HL-60/S4 treated with phorbol 12-myristate 13-acetate at 8.2 ng/mL for 4 days and 3 days (cell line): ENCODE measurements at regions not wholly inside any gene's neighbourhood (a gene's known extent, or its start where the extent isn't known, plus 50 kb on each side); places are given as distances from the start of the nearest gene placed in this dataset.

Source experiments
- in situ Hi-C: fragments of 300-500 bp; cut with MboI; formaldehyde crosslinking; loops from 2 replicates; pipeline ENCODE4 v1.15.0; 2022; ENCODE audit warnings: low sequenced_read_pairs

GRCh38 chr6:1096967-1097765 lies 214.7 kb upstream of the FOXQ1 start:
- in situ Hi-C loops, result no loop called here

GRCh38 chr6:1094306-1094705 lies 217.6 kb upstream of the FOXQ1 start:
- in situ Hi-C loops, result no loop called here

GRCh38 chr6:1091900-1092299 lies 220.0 kb upstream of the FOXQ1 start:
- in situ Hi-C loops, result no loop called here

DNA sequence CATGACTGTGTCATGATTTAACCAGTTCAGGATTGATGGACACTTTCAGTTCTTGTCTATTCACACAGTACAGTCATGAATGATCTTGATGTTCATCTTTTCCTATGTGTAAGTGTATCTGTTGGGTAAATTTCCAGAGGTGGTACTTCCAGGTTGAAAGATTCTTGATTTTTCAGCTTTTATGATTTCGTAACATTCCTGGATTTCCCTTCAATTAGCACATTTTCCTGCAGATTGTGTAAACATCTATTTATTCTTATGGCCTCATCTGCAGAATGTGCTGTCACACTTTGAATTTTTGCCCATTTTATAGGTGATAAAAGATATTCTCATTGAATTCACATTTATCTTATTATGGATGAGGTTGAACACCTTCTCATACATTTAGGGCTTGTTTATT lies 222.0 kb upstream of the FOXQ1 start:
- in situ Hi-C loops, result no loop called here

DNA sequence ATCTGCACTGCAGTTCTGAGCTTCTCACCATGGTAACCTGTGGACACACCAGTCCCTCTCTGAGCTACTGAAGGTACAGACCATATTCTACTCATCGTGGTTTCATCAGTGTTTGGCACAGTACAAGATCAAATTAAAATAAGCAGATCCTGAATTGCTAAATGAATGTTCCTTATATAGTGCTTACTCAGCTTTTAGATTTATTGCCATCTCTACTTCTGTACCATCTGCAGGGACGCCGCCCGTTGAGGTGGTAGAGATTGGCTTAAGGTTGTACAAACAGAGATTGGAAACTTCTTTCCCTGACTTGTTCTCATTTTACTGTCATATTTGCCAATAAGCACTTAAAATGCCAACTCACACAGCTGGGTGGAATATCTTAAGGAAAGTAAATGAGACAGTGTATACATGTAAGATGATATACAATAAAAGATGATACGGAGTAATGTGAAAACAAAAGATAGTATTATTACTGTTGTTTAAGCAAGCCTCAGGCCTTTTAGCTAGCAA lies 223.4 kb upstream of the FOXQ1 start:
- in situ Hi-C loops, result no loop called here

DNA sequence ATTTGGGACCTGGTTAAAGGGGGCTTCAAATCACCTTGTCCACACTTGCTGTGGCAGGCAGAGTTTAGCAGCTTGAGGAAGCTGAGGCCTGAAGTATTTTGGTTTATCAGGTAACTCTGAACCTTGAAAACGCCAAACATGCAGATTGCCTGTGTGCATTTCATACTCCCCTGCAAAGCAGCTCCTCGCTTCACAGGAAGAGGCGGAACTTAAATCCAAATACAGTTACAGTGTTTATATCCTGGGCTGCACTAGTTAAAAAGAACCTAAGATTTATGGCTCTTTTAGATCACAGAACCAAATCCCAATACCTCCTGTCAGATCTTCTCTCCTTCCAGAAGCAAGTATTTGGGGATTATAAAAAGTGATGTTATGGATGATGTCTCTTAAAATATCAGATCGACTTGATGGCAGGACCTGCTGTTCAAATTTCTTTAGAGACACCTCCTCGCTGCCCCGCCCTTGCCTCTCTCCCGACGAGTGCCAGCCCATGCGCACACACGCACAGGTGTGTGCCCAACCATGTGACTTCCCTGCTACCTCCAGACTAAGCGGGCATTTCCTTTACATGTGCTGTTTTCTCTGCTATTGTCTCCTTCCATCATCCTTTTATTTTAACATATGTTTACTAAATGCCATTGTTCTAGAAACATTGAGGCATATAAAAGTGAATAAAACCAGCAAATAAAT lies 224.6 kb upstream of the FOXQ1 start:
- in situ Hi-C loops, result no loop called here

- in situ Hi-C loops, result no loop called here
These were observed 225.3 kb upstream of the FOXQ1 start for GRCh38 chr6:1086446-1087153.

DNA sequence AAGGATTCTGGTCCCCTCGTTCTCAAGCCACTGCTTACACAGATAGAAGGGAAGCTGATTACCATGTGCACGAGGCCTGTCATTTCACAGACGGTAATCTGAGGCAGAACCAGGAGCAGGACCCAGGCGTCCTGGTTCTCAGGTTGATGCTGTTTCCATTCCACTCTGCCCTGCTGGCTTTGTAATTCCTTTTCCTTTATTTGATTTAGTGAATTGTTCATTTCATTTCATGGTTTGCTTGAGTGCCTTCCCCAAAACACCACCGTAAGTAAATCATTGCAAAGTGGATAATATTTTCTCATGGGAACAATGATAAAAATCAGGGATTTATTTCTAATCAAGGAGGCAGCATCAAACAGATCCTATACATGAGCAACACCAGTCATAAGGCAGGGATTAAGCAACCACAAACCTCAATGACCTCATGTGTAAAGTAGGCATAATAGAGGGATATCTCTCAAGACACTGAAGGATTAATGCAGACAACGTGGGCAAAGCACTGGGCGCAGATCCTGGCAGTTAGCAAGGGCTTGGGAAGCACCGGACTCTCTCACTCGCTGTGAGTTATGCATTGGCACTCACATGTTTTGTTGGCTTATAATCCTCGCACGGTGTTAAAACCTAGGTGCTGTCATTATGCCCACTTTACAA lies 229.5 kb upstream of the FOXQ1 start:
- in situ Hi-C loops, result no loop called here

DNA sequence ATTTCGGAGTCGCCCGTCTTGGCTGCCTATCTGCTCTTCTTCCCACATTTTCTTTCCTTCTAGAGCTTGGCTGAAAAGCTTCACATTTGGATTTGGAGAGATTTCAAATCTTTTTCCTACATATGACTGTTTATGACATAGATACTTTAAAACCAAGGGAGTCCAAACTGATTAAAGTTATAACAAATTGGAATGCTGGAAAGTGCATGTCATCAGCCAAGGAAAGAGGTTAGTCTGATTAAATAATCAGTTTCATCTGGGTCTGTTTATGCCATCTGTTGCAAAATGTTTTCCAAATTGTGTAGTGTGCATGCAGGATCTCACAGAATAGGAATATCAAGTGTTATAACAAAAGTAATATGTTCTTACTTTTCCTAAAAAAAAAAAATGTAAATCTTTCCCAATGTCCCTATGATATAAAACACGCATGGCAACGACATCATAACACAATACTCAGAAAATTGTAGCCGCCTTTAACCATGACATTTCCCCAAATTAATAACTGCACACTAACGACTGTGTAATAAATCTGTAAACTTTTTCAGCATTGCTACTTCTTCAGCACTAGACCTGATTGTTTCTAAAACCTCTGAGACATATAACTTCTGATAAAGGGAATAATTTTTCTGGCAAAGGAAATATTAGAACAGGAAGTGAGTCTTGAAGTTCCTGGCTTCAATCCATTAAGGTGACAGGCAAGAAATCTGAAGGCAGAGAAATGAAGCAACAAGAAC lies 230.2 kb upstream of the FOXQ1 start:
- in situ Hi-C loops, result no loop called here

DNA sequence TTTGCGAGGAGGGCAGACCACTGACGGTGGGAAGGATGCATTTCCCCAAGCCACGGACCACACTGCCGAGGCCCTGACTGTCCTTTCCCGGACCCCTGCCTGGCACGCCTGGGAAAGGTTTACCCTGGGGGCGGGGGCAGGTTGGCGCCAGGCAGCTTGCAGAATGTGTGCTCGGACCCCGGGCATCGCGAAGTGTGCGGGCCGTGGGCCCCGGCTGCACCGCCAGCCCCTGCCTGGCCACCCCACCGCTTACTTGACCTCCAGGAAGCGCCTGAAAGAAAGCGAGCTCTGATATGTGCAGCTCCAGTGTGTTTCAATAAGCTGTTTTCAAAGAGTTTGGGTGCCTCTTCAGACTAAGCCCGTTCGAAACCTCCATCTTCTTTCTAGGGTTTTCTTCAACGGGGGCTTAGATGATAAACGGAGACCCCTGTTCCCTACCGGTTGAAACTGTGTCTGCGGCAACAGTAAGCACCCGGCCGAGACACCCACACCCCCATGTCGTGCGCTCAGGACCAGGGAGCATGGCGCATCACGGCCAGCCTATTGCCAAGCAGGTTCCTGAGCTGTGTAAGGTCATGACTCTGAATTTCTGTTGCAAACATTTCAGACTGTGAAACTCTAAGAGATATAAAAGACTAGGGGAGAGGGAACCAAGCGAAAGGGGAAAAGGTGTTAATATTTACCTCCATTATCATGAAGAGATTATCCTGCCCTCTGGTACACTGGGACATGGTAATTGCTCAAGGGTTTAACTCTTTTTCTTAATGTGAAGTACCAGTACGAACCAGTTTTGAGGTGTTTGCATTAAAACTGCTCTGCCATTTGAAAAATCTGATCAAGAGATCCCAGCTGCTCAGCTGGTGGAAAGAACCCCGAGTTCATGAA lies 231.2 kb upstream of the FOXQ1 start:
- in situ Hi-C loops, result no loop called here

- in situ Hi-C loops, result no loop called here
These were observed 232.4 kb upstream of the FOXQ1 start for GRCh38 chr6:1079525-1079924.

- in situ Hi-C loops, result no loop called here
These were observed 234.2 kb upstream of the FOXQ1 start for GRCh38 chr6:1077478-1078416.

- in situ Hi-C loops, result no loop called here
These were observed 235.1 kb upstream of the FOXQ1 start for GRCh38 chr6:1076531-1077459.

DNA sequence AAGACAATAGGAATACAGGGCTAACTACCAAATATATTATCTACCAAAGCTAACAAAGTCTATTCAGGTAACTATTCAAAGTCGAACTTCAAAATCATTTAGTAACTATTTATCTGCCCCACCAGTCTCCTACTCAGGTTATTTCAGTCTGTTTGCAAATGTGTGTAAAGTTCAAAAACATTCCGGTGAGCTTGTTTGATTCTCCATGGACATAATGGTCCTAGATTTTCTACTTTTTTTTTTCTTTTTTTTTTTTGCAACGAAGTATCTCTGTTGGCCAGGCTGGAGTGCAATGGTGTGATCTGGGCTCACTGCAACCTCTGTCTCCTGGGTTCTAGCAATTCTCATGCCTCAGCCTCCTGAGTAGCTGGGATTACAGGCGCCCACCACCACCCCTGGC lies 236.0 kb upstream of the FOXQ1 start:
- in situ Hi-C loops, result no loop called here

DNA sequence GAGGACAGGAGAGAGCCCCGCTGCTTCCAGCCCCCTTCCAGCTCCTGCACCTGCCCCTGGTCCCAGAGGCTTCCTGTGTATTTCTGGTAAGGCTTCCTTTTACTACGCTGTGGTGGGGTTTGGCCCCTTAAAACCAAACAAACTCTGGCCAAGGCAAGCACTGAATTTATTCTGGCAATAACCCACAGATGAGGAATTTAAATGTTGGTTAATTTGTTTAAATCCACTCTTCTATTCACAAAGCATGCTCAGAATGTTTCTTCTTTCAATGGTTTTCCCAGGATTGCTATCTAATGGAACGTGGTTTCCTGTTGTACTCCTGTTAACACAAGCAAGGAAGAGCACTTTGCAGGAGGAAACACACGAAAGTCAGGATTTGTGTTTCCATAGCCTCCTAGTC lies 236.5 kb upstream of the FOXQ1 start:
- in situ Hi-C loops, result no loop called here

DNA sequence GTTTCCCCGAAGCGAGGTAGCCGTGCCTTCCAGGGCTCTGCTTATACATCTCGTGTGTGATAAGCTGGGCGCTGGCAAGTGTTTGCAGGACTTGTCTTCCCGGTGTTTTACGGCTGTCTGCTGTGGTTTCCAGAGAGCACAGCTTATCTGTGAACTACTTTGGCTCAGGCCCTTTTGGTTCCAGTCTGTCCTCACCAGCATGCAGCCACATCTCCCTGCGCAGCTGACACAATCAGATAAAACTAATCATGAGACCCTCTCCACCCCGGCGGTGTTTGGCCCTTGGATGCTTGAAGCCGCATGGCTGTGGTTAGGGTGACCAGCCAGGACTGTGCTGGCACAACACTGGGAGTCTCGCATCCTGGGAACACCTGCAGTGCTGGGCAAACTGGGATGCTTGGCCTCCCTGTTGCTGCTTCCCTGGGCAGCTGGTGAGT lies 241.8 kb upstream of the FOXQ1 start:
- in situ Hi-C loops, result no loop called here

DNA sequence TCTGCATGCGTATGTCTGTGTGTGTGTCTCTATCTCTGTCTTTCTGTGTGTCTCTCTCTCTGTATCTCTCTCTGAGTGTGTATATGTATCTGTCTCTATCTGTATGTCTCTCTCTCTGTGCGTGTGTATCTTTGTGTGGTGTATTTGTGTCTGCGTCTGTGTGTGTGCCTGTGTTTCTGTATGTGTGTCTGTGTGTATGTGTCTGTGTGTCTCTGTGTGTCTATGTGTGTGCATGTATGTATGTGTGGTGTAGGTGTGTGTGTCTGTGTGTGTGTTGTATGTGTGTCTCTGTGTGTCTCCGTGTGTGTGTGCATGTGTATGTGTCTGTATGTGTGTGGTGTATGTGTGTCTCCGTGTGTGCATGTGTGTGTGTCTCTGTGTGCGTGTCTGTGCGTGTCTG lies 243.0 kb upstream of the FOXQ1 start:
- in situ Hi-C loops, result no loop called here
